Endothelial cell of umbilical vein (primary cell): ENCODE measurements at regions not wholly inside any gene's neighbourhood (a gene's known extent, or its start where the extent isn't known, plus 50 kb on each side); places are given as distances from the start of the nearest gene placed in this dataset.

Experiments used
- BruUV-seq: library from RNA; stranded (reverse); fragments of 400-500 nt; replicated peaks from 2 replicates; lab custom pipeline; 2021; lab: Mats Ljungman, UMichigan
- CTCF ChIA-PET: fragments of 300-600, 350-600 bp; sonication (Branson Sonifier 250); formaldehyde crosslinking; loops from one replicate; lab custom pipeline; 2021; ENCODE audit warnings: antibody characterized with exemption, inconsistent platforms; lab: Charles Lee
- POLR2A ChIA-PET: fragments of 300-600, 350-600 bp; sonication (Branson Sonifier 250); formaldehyde crosslinking; loops from one replicate; lab custom pipeline; 2021; ENCODE audit warnings: antibody characterized with exemption, inconsistent platforms; lab: Charles Lee
- DNase-seq: peaks from one replicate; pipeline ENCODE4 v3.0.0-alpha.2; 2011; ENCODE audit warnings: low read depth, low spot score
- FAIRE-seq: peaks from 2 replicates; lab custom pipeline; 2011; peaks lifted over from hg19 to GRCh38; lab: Jason Lieb, UNC
- H2AFZ ChIP-seq: 2 replicates; pipeline ENCODE4 v1.6.0; 2012; ENCODE audit warnings: low read depth, low read length, control low read depth, inconsistent platforms
- H3K27ac ChIP-seq: 2 replicates; pipeline ENCODE4 v1.5.1; 2011; ENCODE audit warnings: low read depth, mild to moderate bottlenecking, control low read depth, low read length, moderate library complexity; ENCODE audit not compliant: insufficient read depth
- H3K27me3 ChIP-seq, 2 experiments: 2 replicates each; pipeline versions ENCODE4 v1.6.0 to v1.6.1; 2011; ENCODE audit warnings: low read length in 2 of 2, mixed read lengths in 1 of 2; ENCODE audit not compliant: control insufficient read depth in 2 of 2, insufficient read depth in 2 of 2
- H3K36me3 ChIP-seq, 2 experiments: 2 replicates in 1 of 2; 3 replicates in 1 of 2; pipeline ENCODE4 v1.5.1; 2011; ENCODE audit warnings: low read length in 2 of 2, mild to moderate bottlenecking in 1 of 2, moderate library complexity in 1 of 2; ENCODE audit not compliant: control insufficient read depth in 2 of 2, insufficient read depth in 2 of 2; ENCODE audit errors: extremely low read depth in 1 of 2
- H3K4me1 ChIP-seq: 3 replicates; pipeline ENCODE4 v1.5.1; 2011; ENCODE audit warnings: mild to moderate bottlenecking, low read length; ENCODE audit not compliant: control insufficient read depth, insufficient read depth; ENCODE audit errors: extremely low read depth
- H3K4me2 ChIP-seq: 2 replicates; pipeline ENCODE4 v1.6.1; 2011; ENCODE audit warnings: low read length, control low read depth, mixed read lengths; ENCODE audit not compliant: insufficient read depth
- H3K4me3 ChIP-seq, 3 experiments: fragments of 200-600 bp in 1 of 3; sonication (generic), shearing (Covaris generic) in 1 of 3; replicated peaks in 1 of 3; 2 replicates each; pipeline ENCODE4 v1.5.1; 2011 to 2016; ENCODE audit warnings: control low read depth in 3 of 3, low read length in 3 of 3, mild to moderate bottlenecking in 2 of 3, inconsistent platforms in 1 of 3, low read depth in 1 of 3, moderate library complexity in 1 of 3; ENCODE audit not compliant: insufficient read depth in 1 of 3
- H3K79me2 ChIP-seq: 2 replicates; pipeline ENCODE4 v1.6.0; 2012; ENCODE audit warnings: low read length, inconsistent platforms; ENCODE audit not compliant: control insufficient read depth, insufficient read depth
- H3K9ac ChIP-seq: replicated peaks from 2 replicates; pipeline ENCODE3; 2011; ENCODE audit warnings: low read length, control low read depth; ENCODE audit not compliant: insufficient read depth; ENCODE audit errors: extremely low read depth
- H3K9me1 ChIP-seq: replicated peaks from 3 replicates; pipeline ENCODE4 v1.6.0; 2011; ENCODE audit warnings: mild to moderate bottlenecking, low read length; ENCODE audit not compliant: control insufficient read depth, insufficient read depth; ENCODE audit errors: extremely low read depth
- H3K9me3 ChIP-seq: replicated peaks from 2 replicates; pipeline ENCODE4 v1.5.1; 2012; ENCODE audit warnings: low read length, inconsistent platforms; ENCODE audit not compliant: control insufficient read depth, insufficient read depth
- H4K20me1 ChIP-seq: replicated peaks from 2 replicates; pipeline ENCODE3; 2011; ENCODE audit warnings: mild to moderate bottlenecking, low read length; ENCODE audit not compliant: control insufficient read depth, insufficient read depth; ENCODE audit errors: extremely low read depth
- EZH2 ChIP-seq: IDR thresholded peaks from 2 replicates; pipeline ENCODE4 v1.6.1; 2012; ENCODE audit warnings: borderline replicate concordance, low read depth, mild to moderate bottlenecking, moderate library complexity, low read length, inconsistent platforms; ENCODE audit not compliant: severe bottlenecking
- GATA2 ChIP-seq: IDR thresholded peaks from 2 replicates; pipeline ENCODE4 v1.7.0; 2011; ENCODE audit warnings: low read depth, mild to moderate bottlenecking, moderate library complexity, mixed read lengths, low read length; ENCODE audit not compliant: insufficient read length, insufficient read depth
- POLR2A ChIP-seq: IDR thresholded peaks from 2 replicates; pipeline ENCODE4 v1.6.1; 2012; ENCODE audit warnings: low read depth, mild to moderate bottlenecking, control low read depth, low read length
- dilution Hi-C: fragments of 300-500 bp; cut with MboI; formaldehyde crosslinking; loops from one replicate; pipeline ENCODE4 v1.15.0; 2019; ENCODE audit warnings: low sequenced_read_pairs; ENCODE audit not compliant: extremely low pct_ligation_motif_present
- intact Hi-C: fragments of 100-400 bp; cut with micrococcal nuclease; formaldehyde crosslinking; loops from one replicate; pipeline ENCODE4 v1.10.0; 2022
- TF ChIP-seq, protein P1 (sequence below), 2 donors: IDR thresholded peaks; 1 replicate in 1 of 2; 2 replicates in 1 of 2; pipeline ENCODE4 v1.5.1; 2011; ENCODE audit warnings: low read length in 2 of 2, mild to moderate bottlenecking in 2 of 2, moderate library complexity in 2 of 2, control low read depth in 1 of 2, inconsistent platforms in 1 of 2, low read depth in 1 of 2; ENCODE audit not compliant: insufficient read depth in 1 of 2; ENCODE audit errors: extremely low read depth in 1 of 2

DNA sequence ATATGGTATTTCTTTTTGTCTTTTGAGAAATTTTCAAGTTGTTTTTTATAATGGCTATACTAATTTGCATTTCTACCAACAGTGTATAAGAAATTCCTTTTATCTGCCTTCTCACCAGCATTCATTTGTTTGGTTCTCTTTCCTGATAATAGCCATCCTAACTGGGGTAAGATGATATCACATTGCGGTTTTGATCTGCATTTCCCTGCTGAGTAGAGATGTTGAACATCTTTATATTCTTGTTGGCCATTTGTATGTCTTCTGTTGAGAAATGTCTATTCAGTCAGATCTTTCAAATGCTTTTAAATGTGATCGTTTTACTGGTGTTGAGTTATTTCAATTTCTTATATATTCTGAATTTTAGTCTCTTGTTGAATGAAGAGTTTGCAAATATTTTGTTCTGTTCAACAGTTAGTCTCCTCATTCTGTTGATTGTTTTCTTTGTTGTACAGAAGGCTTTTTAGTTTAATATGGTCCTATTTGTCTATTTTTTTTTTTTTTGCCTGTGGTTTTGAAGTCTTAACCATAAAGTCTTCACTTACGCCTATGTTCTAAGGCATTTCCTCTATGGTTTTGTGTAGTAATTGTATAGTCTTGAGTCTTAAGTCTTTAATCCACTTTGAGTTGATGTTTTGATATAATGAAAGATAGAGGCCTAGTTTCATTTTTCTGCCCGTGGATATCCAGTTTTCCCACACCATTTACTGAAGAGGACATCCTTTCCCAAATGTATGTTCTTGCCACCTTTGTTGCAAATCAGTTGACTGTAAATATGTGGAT, 1566.9 kb downstream of the STIM2 start:
- H3K9ac ChIP-seq: no peak overlapping the region
- intact Hi-C loops: no loop called here
- H2AFZ ChIP-seq: no peak overlapping the region
- DNase-seq: no peak
- no peaks in the 10 kb centered on the region for H3K4me1 ChIP-seq
- ChIA-PET POLR2A (no interaction called here), CTCF (interaction anchor here (1.2 kb wide), 2 partner anchors 18 to 24 kb away, joined by 3 to 4 read pairs; no protein-coding TSS in a partner anchor)
- TF ChIP-seq POLR2A (no peak), EZH2 (no peak), GATA2 (no peak)
- TF ChIP-seq, protein P1, sequence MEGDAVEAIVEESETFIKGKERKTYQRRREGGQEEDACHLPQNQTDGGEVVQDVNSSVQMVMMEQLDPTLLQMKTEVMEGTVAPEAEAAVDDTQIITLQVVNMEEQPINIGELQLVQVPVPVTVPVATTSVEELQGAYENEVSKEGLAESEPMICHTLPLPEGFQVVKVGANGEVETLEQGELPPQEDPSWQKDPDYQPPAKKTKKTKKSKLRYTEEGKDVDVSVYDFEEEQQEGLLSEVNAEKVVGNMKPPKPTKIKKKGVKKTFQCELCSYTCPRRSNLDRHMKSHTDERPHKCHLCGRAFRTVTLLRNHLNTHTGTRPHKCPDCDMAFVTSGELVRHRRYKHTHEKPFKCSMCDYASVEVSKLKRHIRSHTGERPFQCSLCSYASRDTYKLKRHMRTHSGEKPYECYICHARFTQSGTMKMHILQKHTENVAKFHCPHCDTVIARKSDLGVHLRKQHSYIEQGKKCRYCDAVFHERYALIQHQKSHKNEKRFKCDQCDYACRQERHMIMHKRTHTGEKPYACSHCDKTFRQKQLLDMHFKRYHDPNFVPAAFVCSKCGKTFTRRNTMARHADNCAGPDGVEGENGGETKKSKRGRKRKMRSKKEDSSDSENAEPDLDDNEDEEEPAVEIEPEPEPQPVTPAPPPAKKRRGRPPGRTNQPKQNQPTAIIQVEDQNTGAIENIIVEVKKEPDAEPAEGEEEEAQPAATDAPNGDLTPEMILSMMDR (IDR thresholded peaks at IDR 0.05; ENCODE audit: extremely low read depth in 1 of 2, insufficient read depth in 1 of 2, low read depth in 1 of 2, low read length in 2 of 2): no peak
- dilution Hi-C loops: no loop called here
- FAIRE-seq: peak; percentile 33
- no peaks in the 10 kb centered on the region for H3K9me3 ChIP-seq
- H3K27ac ChIP-seq: no peak overlapping the region
- H3K79me2 ChIP-seq: no peaks in the 10 kb centered on the region
- H3K36me3 ChIP-seq: no peaks in the 10 kb centered on the region
- H3K9me1 ChIP-seq: no peaks in the 10 kb centered on the region
- H3K4me3 ChIP-seq: no peak overlapping the region
- H3K27me3 ChIP-seq: no peaks in the 10 kb centered on the region
- H4K20me1 ChIP-seq: no peaks in the 10 kb centered on the region
- no peak overlapping the region for H3K4me2 ChIP-seq
- BruUV-seq: no TSS peak
